Stomach (tissue), 4 donors: ENCODE measurements at regions not wholly inside any gene's neighbourhood (a gene's known extent, or its start where the extent isn't known, plus 50 kb on each side); places are given as distances from the start of the nearest gene placed in this dataset.
"Not testable (repeated sequence)": the region's sequence is repeated elsewhere in the genome, so short reads cannot be mapped to it uniquely, and the experiment has no call there.

Experiments
- CTCF ChIP-seq, 7 experiments: fragments of 450-650 bp in 4 of 7; fragments of 200-600 bp in 3 of 7; sonication (generic) in 3 of 7; IDR thresholded peaks; one replicate each; pipeline ENCODE4 v1.5.1; 2016 to 2019; ENCODE audit warnings: antibody characterized with exemption in 7 of 7, control low read depth in 2 of 7, mild to moderate bottlenecking in 1 of 7
- POLR2A ChIP-seq, 4 donors: fragments of 450-650 bp; IDR thresholded peaks; one replicate each; pipeline ENCODE4 v1.6.1; 2016; ENCODE audit warnings: antibody characterized with exemption in 4 of 4, control low read depth in 2 of 4, mild to moderate bottlenecking in 1 of 4, moderate library complexity in 1 of 4
- POLR2AphosphoS5 ChIP-seq, 3 donors: sonication (generic); formaldehyde crosslinking; IDR thresholded peaks; one replicate each; pipeline ENCODE4 v1.6.1; 2016; ENCODE audit warnings: antibody characterized with exemption in 3 of 3

GRCh38 chr16:33768710-33769109 is 309.3 kb downstream of the TP53TG3F start:
- not testable (repeated sequence) for TF ChIP-seq CTCF, POLR2A, POLR2AphosphoS5 (IDR thresholded peaks at IDR 0.05)
